ENCODE measurements at regions not wholly inside any gene's neighbourhood (a gene's known extent, or its start where the extent isn't known, plus 50 kb on each side); places are given as distances from the start of the nearest gene placed in this dataset.

DNA sequence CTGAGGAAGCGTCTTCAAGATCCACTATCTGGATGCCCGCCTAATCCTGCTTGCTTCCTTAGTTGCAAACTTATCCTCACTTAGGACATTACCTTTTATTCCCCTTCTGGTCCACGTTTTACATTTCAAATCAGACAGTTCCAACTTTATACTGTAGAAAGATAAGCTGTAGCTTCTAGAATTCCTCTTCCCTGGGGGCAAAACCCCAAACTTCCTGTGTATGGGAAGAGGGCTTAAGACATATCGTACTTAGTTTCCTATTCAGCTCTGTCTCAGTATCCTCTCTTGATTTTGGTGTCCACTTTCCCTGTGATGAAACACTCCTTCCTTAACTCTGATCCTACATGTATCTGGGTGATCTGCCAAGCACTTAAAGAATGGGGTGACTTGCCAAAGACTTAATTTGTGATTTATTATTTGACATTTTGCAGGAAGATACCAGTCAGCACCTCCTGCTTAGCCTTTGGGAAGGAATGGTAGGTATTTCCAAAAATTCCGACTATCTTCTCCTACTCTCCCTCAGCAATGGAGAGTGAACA is 245.2 kb downstream of the CDCA7 start:
- TF ChIP-seq EZH2phosphoT487 (IDR thresholded peaks at IDR 0.05; ENCODE audit: borderline replicate concordance), result no peak
- TF ChIP-seq, protein P1, sequence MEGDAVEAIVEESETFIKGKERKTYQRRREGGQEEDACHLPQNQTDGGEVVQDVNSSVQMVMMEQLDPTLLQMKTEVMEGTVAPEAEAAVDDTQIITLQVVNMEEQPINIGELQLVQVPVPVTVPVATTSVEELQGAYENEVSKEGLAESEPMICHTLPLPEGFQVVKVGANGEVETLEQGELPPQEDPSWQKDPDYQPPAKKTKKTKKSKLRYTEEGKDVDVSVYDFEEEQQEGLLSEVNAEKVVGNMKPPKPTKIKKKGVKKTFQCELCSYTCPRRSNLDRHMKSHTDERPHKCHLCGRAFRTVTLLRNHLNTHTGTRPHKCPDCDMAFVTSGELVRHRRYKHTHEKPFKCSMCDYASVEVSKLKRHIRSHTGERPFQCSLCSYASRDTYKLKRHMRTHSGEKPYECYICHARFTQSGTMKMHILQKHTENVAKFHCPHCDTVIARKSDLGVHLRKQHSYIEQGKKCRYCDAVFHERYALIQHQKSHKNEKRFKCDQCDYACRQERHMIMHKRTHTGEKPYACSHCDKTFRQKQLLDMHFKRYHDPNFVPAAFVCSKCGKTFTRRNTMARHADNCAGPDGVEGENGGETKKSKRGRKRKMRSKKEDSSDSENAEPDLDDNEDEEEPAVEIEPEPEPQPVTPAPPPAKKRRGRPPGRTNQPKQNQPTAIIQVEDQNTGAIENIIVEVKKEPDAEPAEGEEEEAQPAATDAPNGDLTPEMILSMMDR (conservative IDR thresholded peaks at IDR 0.05; ENCODE audit: low read length), result no peak
